ENCODE measurements at regions not wholly inside any gene's neighbourhood (a gene's known extent, or its start where the extent isn't known, plus 50 kb on each side); places are given as distances from the start of the nearest gene placed in this dataset.
"Not testable (repeated sequence)": the region's sequence is repeated elsewhere in the genome, so short reads cannot be mapped to it uniquely, and the experiment has no call there.

DNA sequence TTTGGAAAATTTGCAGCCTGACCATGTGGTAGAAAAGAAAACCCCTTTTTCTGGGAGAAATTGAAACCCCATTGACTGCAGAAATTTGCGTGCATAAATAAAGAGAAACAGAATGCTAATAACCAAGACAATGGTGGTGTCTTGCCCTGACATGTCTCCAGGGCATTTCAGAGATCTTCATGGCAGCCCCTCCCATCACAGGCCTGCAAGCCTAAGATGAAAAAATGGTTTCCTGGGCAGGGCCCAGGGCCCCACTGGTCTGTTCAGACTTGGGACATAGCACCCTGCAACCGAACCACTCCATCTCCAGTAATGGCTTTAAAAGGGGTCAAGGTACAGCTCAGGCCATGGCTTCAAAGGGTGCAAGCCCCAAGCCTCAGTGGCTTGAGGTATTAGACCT is 71.6 kb upstream of the SGIP1 start:
- no peak for DNase-seq

DNA sequence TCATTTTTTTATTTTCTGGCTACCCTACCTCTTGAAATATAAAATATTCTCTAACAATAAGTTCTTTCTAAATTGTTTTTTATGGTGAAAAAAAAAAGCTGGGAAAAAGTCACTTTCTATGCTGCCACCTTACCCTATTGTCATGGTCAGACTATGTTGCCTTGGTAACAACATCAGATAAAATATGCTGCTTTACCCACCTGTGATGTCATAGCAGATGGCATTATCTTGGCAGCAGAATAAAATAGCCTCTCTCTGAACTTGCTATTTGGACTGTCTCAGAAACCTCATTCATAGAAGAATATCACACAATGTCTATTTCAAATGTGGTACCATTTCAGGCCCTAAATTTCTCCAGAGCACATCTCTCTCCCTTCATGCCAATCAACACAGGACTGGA is 69.6 kb upstream of the SGIP1 start:
- DNase-seq = no peak

DNA sequence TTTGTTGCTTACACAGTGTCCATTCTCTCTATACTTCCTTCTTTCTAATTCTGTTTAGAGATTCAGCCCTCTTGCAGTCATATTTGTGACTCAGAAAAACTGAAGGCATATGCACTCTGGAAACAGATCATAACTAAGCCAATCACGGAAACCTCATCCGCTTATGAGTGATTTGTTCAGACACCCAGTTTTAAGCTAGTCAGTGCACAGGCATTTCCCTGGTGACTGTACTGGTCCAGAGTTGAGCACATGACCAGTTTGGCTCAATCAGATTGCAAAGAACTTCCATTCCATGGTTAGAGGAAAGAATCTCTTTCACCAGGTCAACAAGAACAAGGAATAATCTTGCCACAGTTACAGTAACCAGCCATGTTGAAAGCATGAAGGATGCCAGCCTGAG is 69.2 kb upstream of the SGIP1 start:
- DNase-seq = no peak

DNA sequence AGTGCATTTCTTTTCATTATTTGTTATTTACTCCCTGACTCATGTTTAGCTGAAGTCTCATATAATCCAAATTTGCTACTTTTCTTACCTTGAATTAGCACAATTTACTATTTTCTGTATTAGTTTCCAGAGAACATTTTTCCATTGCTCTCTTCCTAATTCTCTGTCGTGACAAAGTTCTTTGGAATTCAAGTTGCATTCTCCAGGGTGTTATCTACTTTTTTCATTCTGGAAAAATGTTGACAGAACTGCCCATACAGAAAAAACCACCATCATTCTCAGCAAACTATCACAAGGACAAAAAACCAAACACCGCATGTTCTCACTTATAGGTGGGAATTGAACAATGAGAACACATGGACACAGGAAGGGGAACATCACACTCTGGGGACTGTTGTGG is 67.3 kb upstream of the SGIP1 start:
- DNase-seq = not testable (repeated sequence)

DNA sequence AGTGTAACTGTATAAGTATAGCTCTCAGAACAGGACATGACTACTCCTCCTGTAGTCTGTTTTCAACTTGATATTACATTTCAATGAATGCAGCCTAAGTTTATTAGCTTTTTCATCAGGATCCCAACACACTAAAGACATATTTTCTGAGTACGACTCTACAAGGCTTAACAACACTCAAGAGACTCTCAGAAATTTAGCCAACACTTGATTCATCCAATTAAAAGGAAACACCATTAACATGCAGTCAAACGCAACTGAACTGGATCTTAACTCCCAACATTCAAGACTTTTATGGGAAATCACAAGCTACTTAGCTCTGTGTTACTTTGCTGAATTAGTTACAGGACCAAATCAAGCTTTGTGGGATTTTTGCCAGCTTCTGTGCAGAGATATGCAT is 65.2 kb upstream of the SGIP1 start:
- DNase-seq = no peak

DNA sequence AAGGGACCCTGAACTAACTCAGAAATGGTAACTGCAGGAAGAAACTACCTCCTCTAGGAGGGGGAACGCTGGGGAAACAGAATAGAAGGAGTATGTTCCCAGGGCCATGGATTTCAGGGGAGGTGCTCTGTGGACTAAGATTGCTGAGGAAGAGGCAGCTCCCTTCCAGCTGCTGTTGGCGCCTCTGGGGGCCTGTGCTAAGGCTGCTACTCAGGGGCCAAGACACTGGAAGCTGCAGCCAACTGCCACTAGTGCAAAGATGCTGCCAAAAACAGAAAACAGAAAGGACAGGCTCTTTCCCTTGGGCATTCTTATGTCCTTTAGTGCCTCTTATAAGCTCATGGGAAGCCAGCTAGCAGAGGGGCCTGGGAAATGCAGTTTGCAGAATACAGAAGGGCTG is 58.0 kb upstream of the SGIP1 start:
- no peak for DNase-seq

DNA sequence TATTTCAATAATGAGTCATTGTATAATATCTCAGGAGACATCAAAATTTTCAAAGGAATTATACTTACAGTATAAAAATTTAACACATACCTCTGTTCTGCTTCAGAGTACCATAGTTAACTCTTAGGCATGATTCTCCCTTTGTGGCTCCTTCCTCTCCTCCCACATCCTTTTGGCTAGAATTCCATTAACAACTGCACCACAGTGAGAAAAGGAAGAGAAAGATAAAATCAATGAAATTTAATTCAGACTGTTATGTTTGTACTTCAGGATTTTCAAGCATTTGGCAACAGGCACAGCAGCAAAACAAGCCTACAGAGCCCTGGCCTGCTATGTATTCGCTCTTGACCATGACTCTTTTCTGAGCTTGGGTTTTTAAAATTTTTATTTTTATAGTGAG is 57.2 kb upstream of the SGIP1 start:
- no peak for DNase-seq

DNA sequence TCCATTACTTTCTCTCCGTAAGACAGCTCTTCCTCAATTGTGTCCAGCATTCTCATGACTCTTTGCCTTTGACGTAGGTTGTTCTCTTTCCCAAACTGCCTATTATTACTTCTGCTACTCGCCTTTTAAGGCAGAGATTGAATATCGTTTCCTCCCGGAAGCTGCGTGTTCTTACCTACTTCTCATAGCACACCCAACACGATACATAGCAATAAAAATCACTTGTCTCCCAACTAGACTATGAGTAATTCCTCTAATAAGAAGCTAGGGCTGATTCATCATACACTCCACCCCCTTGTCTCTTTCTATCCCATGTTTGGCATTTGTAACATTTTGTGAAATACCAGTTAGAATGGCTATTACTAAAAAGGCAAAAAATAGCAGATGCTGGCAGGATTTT is 55.8 kb upstream of the SGIP1 start:
- no peak for DNase-seq

DNA sequence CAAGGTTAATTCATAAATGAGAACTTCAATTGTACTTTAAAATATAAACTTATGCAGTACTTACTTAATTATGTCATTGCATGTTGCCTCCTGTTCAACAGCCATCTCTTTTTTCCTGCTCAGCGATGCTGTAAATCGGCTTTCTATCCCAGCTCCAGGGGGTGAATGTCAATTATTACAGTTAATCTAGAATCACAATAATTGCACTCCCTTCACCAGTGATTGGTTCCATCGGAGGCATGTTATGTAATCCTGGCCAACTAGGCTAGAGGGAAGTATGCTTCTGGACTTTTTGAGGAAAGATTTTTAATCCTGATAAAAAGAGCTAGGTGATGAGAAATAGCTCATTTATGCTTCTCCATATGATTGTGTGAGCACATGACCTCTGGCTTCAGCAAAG is 53.8 kb upstream of the SGIP1 start:
- no peak for DNase-seq

DNA sequence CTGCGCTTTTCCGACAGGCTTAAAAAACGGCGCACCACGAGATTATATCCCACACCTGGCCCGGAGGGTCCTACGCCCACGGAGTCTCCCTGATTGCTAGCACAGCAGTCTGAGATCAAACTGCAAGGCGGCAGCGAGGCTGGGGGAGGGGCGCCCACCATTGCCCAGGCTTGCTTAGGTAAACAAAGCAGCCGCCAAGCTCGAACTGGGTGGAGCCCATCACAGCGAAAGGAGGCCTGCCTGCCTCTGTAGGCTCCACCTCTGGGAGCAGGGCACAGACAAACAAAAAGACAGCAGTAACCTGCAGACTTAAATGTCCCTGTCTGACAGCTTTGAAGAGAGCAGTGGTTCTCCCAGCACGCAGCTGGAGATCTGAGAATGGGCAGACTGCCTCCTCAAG is 52.7 kb upstream of the SGIP1 start:
- not testable (repeated sequence) for DNase-seq

All from NCI-H2227 treated with DMSO at 0.1 percent for 48 hours (cell line).